GM12873 (cell line): ENCODE measurements at regions not wholly inside any gene's neighbourhood (a gene's known extent, or its start where the extent isn't known, plus 50 kb on each side); places are given as distances from the start of the nearest gene placed in this dataset.

Experiments used
- TF ChIP-seq, protein P1 (sequence below): IDR thresholded peaks from 2 replicates; pipeline ENCODE4 v1.5.1; 2012; ENCODE audit warnings: low read depth, mild to moderate bottlenecking, moderate library complexity, low read length, control low read depth; ENCODE audit not compliant: insufficient read depth; ENCODE audit errors: missing control alignments

DNA sequence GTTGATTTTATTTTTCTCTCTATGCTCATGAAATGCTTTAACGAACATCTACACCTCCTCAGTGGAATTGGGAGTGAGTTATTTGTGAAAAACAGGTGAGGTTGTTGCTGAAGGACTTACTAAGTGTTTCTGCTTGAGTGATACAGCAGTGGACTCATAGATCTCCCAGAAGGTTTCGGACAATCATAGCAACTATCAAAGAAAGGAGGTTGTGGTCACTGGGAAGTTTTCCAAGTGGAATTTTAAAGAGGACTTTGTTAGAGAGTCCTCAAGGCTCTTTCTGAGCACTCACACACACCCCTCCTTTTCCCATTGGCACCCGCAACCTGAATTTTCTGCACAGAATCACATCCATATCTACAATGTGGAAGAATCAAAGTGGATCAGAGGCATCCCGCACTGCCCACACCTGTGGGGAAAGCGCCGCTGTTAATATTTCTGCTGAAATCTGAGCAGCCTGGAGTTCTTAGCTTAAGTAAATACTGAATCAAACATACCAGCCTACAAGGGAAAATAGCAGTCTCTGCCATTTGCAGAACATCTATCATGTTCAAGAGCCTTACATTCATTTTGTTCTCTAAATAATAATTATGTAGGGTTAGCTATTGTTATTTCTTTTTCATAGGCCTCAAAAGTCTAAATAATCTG lies 719.4 kb downstream of the DIAPH3 start:
- TF ChIP-seq, protein P1, sequence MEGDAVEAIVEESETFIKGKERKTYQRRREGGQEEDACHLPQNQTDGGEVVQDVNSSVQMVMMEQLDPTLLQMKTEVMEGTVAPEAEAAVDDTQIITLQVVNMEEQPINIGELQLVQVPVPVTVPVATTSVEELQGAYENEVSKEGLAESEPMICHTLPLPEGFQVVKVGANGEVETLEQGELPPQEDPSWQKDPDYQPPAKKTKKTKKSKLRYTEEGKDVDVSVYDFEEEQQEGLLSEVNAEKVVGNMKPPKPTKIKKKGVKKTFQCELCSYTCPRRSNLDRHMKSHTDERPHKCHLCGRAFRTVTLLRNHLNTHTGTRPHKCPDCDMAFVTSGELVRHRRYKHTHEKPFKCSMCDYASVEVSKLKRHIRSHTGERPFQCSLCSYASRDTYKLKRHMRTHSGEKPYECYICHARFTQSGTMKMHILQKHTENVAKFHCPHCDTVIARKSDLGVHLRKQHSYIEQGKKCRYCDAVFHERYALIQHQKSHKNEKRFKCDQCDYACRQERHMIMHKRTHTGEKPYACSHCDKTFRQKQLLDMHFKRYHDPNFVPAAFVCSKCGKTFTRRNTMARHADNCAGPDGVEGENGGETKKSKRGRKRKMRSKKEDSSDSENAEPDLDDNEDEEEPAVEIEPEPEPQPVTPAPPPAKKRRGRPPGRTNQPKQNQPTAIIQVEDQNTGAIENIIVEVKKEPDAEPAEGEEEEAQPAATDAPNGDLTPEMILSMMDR: no peak

DNA sequence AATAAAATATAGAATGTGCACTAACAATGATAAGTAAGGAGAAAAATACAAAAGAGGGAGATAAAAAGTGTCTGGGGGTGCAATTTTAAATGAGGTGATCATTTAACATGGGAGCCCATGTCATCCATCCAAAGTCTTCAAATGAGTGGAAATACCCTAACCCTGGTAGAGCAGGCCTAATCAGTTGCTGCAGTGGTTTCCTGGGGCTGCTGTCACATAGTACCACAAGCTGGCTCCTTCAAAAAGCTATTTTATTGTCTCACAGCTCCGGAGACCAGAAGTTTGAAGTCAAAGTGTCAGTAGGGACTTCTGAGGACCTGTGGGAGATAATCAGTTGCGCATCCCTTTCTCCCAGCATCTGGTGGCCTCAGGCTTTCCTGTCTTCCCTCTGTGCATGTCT lies 717.9 kb downstream of the DIAPH3 start:
- TF ChIP-seq, protein P1: no peak

DNA sequence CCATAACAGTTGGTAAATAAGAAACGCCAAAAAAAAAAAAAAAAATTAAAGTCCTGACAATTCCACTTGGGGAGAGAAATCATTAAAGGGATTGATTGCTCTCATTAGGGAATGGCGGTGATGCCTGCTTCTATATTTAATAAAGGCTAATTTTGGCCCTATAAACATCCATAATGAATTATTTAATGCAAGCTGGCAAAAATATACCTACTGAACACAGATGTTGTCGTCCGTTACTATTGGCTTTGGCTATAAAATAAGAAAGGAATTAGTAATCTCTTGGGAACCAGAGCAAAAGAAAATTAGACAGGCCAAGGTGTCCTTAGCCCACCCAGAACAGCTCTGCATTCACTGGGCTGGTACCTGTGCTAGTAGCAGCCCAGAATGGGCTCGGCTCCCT lies 717.3 kb downstream of the DIAPH3 start:
- TF ChIP-seq, protein P1: no peak

DNA sequence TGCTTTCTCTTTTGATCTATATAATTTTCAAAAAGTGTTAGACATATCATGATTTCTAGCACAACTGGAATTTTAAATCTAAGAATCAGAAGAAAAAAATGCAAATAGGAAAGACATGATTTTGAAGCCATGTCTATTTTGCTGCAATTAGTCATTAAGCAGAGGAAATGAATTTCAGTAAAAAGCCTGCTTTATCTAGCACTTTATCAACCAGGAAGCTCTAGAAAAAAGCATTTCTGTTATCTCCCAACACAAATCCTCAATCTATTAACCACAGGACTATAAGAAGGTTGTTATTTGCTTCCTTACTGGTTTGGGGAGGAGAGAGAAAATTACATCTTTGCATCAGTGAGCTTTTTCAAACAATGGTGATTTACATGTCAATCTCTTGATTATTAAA lies 716.7 kb downstream of the DIAPH3 start:
- TF ChIP-seq, protein P1: no peak

DNA sequence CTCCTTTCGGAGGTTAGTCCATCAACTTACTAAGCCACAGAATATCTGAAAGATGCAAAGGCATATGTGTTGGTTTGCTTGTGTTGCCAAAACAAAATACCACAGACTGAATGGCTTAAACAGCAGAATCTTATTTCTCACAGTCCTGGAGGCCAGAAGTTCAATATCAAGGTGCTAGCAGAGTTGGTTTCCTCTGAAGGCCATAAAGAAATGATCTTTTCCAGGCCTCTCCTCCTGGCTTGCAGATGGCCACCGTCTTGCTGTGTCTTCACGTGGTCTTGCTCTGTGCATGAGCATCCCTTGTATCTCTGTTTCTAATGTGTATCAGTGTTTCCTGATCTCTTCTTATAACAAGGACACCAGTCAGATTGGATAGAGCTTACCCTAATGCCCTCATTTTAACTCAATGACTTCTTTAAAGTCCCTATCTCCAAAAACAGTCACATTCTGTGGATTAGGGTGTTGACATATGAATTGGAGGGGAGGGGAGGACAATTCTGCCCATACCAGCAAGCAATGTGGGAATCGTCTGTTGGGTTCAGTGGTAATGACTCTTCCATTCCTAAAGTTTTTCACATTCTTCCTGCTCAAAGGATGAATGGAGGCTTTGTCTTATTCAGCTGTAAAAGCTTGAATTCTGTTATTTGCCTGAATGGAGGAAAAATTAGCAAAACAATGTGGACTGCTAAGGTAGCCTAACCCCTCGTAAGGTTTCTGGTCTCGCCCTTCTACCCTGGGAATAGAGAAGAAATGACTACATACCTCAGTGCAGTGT lies 715.7 kb downstream of the DIAPH3 start:
- TF ChIP-seq, protein P1: no peak

DNA sequence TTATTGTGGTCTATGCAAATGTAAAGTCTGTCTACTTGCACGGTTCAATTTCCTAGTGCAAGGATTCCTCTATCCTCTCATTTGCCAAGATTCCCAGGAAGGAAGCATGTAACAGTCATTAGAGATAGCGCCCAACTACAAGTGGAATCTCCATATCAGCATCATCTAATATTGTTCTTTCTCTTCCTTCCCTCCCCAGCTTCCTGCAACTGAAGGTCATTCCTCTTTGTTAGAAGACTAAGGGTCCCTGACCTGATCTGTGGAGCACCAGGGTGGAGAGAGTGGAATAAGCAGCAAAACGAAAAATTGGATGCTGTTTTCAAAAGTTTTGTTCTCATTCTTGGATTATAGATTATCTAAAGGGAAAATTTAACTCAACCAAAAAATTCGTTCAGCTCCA lies 714.0 kb downstream of the DIAPH3 start:
- TF ChIP-seq, protein P1: no peak

DNA sequence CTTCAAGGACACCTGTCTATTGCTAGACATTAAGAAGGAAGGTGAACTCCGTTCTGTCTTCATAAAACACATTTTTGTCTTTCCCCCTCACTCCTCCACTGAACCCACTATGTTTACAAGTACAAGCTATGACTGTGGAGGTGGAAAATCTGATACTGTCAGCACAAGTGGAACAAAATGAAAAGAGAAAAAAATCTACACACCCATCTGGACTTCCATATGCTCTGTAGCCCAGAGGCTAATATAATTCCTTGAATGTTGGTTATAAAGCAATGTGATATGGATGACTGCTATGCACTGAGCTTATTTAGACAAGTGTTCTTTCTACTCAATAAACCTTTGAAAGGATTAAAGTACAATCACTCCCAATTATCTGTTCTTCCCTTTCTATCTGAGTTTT lies 713.5 kb downstream of the DIAPH3 start:
- TF ChIP-seq, protein P1: no peak
